Calu3 (cell line): ENCODE measurements at regions not wholly inside any gene's neighbourhood (a gene's known extent, or its start where the extent isn't known, plus 50 kb on each side); places are given as distances from the start of the nearest gene placed in this dataset.

ENCODE experiments used
- BruUV-seq: library from RNA; stranded (reverse); fragments of 400-500 nt; replicated peaks from 2 replicates; lab custom pipeline; 2021; lab: Mats Ljungman, UMichigan
- CTCF ChIA-PET: fragments of 300-600 bp; sonication (Branson Sonifier 250); formaldehyde crosslinking; loops from one replicate; lab custom pipeline; 2022; ENCODE audit warnings: antibody characterized with exemption; lab: Charles Lee
- DNase-seq: peaks from one replicate; pipeline ENCODE4 v3.0.0; 2022
- H3K27ac Mint-ChIP-seq: one replicate; pipeline ENCODE4 v1.8.0; 2022; ENCODE audit warnings: mixed read lengths; ENCODE audit not compliant: unreplicated experiment
- H3K27me3 Mint-ChIP-seq: one replicate; pipeline ENCODE4 v1.8.0; 2022; ENCODE audit warnings: mixed read lengths; ENCODE audit not compliant: unreplicated experiment
- H3K36me3 Mint-ChIP-seq: one replicate; pipeline ENCODE4 v1.8.0; 2022; ENCODE audit warnings: mild to moderate bottlenecking, moderate library complexity, mixed read lengths; ENCODE audit not compliant: insufficient read depth, unreplicated experiment
- H3K4me1 Mint-ChIP-seq: one replicate; pipeline ENCODE4 v1.8.0; 2022; ENCODE audit warnings: mild to moderate bottlenecking, low read depth, mixed read lengths; ENCODE audit not compliant: unreplicated experiment
- H3K4me3 Mint-ChIP-seq: one replicate; pipeline ENCODE4 v1.8.0; 2022; ENCODE audit warnings: mild to moderate bottlenecking, low read depth, moderate library complexity, mixed read lengths; ENCODE audit not compliant: unreplicated experiment
- H3K9me3 Mint-ChIP-seq: one replicate; pipeline ENCODE4 v1.8.0; 2022; ENCODE audit warnings: low read depth, mixed read lengths; ENCODE audit not compliant: unreplicated experiment
- intact Hi-C: fragments of 100-400 bp; cut with micrococcal nuclease; formaldehyde crosslinking; loops from one replicate; pipeline ENCODE4 v1.10.0; 2022; ENCODE audit not compliant: unreplicated experiment
- TF ChIP-seq, protein P1 (sequence below): fragments of 200-600 bp; IDR thresholded peaks from one replicate; pipeline ENCODE4 v1.8.0; 2022; ENCODE audit warnings: antibody characterized with exemption; ENCODE audit not compliant: unreplicated experiment

DNA sequence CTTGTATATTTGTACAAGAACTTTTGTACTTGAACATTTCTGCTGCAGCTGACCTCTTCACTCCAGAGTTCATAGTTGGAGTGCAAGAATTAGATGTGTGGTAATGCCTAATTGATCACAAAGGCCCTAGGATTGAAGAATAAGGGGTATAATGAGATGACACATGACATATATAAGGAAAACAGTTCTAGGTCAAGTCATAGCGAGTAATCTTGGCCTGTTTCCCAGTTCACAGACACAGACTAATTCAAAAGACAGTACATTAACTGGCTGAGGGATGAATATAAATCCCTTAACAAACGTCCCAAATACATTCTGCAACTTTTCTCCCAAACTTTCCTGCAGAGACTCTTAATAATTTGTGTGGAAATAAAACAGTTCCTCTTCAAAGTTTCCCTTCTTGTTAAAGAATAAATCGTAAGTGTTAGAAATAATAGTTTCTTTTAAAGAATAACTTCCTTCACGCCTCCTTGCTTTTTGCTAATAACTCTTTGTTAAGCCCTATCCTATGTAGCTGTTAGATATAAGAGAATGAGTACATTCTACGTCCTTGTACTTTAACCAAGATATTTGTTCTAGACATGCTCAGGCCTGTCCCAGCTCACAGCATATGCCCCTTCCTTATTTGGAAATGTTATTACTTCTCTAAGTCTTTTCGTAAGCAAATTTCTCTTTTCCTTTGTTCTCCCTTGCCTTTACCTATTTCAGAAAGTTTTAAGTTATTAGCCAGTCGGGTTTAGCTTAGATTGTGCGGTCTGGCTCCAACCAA is 556.4 kb upstream of the CTNND2 start:
- H3K4me3 Mint-ChIP-seq = no peak overlapping the region
- H3K27me3 Mint-ChIP-seq = no peaks in the 10 kb centered on the region
- TF ChIP-seq, protein P1, sequence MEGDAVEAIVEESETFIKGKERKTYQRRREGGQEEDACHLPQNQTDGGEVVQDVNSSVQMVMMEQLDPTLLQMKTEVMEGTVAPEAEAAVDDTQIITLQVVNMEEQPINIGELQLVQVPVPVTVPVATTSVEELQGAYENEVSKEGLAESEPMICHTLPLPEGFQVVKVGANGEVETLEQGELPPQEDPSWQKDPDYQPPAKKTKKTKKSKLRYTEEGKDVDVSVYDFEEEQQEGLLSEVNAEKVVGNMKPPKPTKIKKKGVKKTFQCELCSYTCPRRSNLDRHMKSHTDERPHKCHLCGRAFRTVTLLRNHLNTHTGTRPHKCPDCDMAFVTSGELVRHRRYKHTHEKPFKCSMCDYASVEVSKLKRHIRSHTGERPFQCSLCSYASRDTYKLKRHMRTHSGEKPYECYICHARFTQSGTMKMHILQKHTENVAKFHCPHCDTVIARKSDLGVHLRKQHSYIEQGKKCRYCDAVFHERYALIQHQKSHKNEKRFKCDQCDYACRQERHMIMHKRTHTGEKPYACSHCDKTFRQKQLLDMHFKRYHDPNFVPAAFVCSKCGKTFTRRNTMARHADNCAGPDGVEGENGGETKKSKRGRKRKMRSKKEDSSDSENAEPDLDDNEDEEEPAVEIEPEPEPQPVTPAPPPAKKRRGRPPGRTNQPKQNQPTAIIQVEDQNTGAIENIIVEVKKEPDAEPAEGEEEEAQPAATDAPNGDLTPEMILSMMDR = no peak
- DNase-seq = no peak
- CTCF ChIA-PET = no interaction called here
- H3K4me1 Mint-ChIP-seq = no peaks in the 10 kb centered on the region
- peaks cover 2% of the 10 kb centered on the region for H3K9me3 Mint-ChIP-seq
- BruUV-seq = no TSS peak
- no peak overlapping the region for H3K27ac Mint-ChIP-seq
- no peaks in the 10 kb centered on the region for H3K36me3 Mint-ChIP-seq
- intact Hi-C loops = no loop called here

DNA sequence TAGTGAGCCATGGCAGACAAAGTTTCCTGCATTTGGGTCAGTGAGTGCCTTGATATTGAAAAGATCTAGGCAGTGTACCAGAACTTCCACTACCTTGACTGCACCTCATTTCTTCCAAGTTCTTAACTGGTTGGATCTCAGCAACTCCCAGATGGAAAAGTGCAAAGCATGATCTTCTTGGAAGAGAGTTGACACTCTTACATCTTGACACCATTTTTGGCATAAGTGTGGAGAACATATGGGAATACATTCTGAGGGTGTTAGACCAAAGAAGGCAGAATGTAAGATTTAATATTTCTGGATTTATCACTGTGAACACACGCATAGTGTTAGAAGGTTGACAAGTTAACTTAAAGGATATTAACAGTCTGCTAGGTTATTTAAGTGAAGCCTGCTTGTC is 555.1 kb upstream of the CTNND2 start:
- no peaks in the 10 kb centered on the region for H3K27me3 Mint-ChIP-seq
- H3K36me3 Mint-ChIP-seq = no peaks in the 10 kb centered on the region
- peaks cover 2% of the 10 kb centered on the region for H3K9me3 Mint-ChIP-seq
- intact Hi-C loops = no loop called here
- CTCF ChIA-PET = no interaction called here
- TF ChIP-seq, protein P1 = no peak
- DNase-seq = no peak
- no TSS peak for BruUV-seq
- H3K27ac Mint-ChIP-seq = no peak overlapping the region
- H3K4me1 Mint-ChIP-seq = no peaks in the 10 kb centered on the region
- no peak overlapping the region for H3K4me3 Mint-ChIP-seq

DNA sequence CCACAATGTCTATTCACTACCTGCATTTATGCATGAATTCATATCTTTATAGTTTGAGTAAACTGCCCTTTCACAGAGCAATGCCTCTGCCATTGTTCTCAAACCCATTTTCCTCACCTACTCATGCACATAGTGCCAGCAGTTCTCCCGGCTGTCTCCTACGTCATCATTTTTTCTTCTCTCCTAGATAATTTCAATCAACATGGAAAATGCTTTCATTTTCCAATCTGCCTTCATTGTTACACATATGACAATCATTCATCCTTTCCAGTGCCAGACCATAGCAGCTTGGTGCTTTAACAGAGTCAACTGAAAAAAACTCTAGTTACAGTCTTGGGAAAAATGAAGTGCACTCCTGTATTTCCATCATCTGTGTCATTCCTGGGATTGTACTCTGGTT is 514.8 kb upstream of the CTNND2 start:
- intact Hi-C loops = no loop called here
- BruUV-seq = no TSS peak
- peaks cover 7% of the 10 kb centered on the region for H3K9me3 Mint-ChIP-seq

DNA sequence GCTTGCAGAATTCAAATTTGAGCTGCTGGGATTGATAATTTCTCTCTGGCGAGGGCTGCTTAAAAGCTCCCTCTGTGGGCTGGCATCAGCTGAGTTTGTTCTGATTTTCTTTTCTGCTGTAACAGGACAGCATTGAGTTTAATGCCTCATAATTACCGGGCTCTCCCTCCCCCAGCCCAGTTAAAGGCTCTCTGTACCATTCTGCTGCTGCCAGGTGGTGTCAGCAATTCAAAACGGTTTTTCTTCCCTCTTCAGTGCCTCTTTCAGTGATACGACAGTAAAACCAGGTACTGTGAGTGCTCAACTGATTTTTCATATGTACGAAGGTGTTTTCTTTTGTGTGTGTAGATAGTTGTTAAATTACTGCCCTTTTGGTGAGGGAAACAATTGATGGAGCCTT is 509.3 kb upstream of the CTNND2 start:
- CTCF ChIA-PET = no interaction called here

More for the DNA sequence above, 514.8 kb upstream of the CTNND2 start:
- CTCF ChIA-PET = no interaction called here
- H3K27me3 Mint-ChIP-seq = no peaks in the 10 kb centered on the region
- H3K4me1 Mint-ChIP-seq = no peaks in the 10 kb centered on the region
- no peak for DNase-seq
- H3K27ac Mint-ChIP-seq = no peak overlapping the region
- H3K4me3 Mint-ChIP-seq = no peak overlapping the region
- no peaks in the 10 kb centered on the region for H3K36me3 Mint-ChIP-seq
- TF ChIP-seq, protein P1 = no peak

More for the DNA sequence above, 509.3 kb upstream of the CTNND2 start:
- Mint-ChIP-seq H3K27ac (no peak overlapping the region), H3K36me3 (no peaks in the 10 kb centered on the region), H3K27me3 (no peaks in the 10 kb centered on the region), H3K4me3 (no peak overlapping the region), H3K9me3 (peaks cover 15% of the 10 kb centered on the region), H3K4me1 (no peaks in the 10 kb centered on the region)
- intact Hi-C loops = no loop called here
- no peak for DNase-seq
- BruUV-seq = no TSS peak
- TF ChIP-seq, protein P1 = no peak
